ENCODE measurements at regions not wholly inside any gene's neighbourhood (a gene's known extent, or its start where the extent isn't known, plus 50 kb on each side); places are given as distances from the start of the nearest gene placed in this dataset.

GRCh38 chr11:91241226-91241625 is 983.4 kb upstream of the FAT3 start:
- H4K91ac ChIP-seq (ENCODE audit: low read depth, low read length, poor library complexity), result no peak overlapping the region
- no peak overlapping the region for H3K23ac ChIP-seq (ENCODE audit: low read depth, low read length, poor library complexity)
- H3K4me3 ChIP-seq (ENCODE audit: low read length in 2 of 2), result no peak overlapping the region
- H2BK12ac ChIP-seq (ENCODE audit: low read length), result no peak overlapping the region
- H3K4ac ChIP-seq (ENCODE audit: low read length), result no peak overlapping the region
- H2BK5ac ChIP-seq (ENCODE audit: low read length), result no peak overlapping the region
- no CpG with 5 or more reads among the region's 3 CpGs for WGBS, 2 donors (ENCODE audit: extremely low coverage in 2 of 2, insufficient read length in 2 of 2, insufficient replicate concordance in 1 of 2)
- no peak overlapping the region for H3K18ac ChIP-seq (ENCODE audit: low read length)
- no peaks in the 10 kb centered on the region for H3K36me3 ChIP-seq (replicated peaks in 1 of 2; ENCODE audit: control insufficient read depth in 2 of 2, insufficient read depth in 2 of 2, low read length in 2 of 2)
- no peak overlapping the region for H3K14ac ChIP-seq (ENCODE audit: low read length)
- H3K9me3 ChIP-seq (replicated peaks in 1 of 2; ENCODE audit: control insufficient read depth in 2 of 2, insufficient read depth in 1 of 2, low read depth in 1 of 2, low read length in 2 of 2), result no peaks in the 10 kb centered on the region
- no peaks in the 10 kb centered on the region for H3K79me1 ChIP-seq (ENCODE audit: low read depth, low read length)
- no peak overlapping the region for H2BK15ac ChIP-seq (ENCODE audit: low read length)
- H4K8ac ChIP-seq (ENCODE audit: low read depth, low read length), result no peak overlapping the region
- H3K9ac ChIP-seq (ENCODE audit: low read depth, low read length, poor library complexity), result no peak overlapping the region
- no peak overlapping the region for H3K4me2 ChIP-seq (ENCODE audit: insufficient read depth, low read length, poor library complexity, severe bottlenecking)
- no peak overlapping the region for H2AK5ac ChIP-seq (ENCODE audit: low read depth, low read length)
- H2AFZ ChIP-seq (ENCODE audit: low read length), result no peak overlapping the region
- no peaks in the 10 kb centered on the region for H3K4me1 ChIP-seq (ENCODE audit: control insufficient read depth in 2 of 2, insufficient read depth in 1 of 2, low read depth in 1 of 2, low read length in 2 of 2)
- no peak overlapping the region for H2BK120ac ChIP-seq (ENCODE audit: low read depth, low read length)
- no peaks in the 10 kb centered on the region for H3K27me3 ChIP-seq (ENCODE audit: control insufficient read depth in 3 of 3, insufficient read depth in 3 of 3, low read depth in 1 of 3, low read length in 3 of 3)
- DNase-seq (ENCODE audit: low spot score), result no peak
- H3K27ac ChIP-seq (replicated peaks; ENCODE audit: low read length), result no peak overlapping the region

- Histone ChIP-seq H4K8ac (ENCODE audit: low read depth, low read length) (no peak overlapping the region), H3K27ac (replicated peaks; ENCODE audit: low read length) (no peak overlapping the region), H3K79me1 (ENCODE audit: low read depth, low read length) (no peaks in the 10 kb centered on the region), H2BK120ac (ENCODE audit: low read depth, low read length) (no peak overlapping the region), H3K14ac (ENCODE audit: low read length) (no peak overlapping the region), H2AK5ac (ENCODE audit: low read depth, low read length) (no peak overlapping the region), H2BK12ac (ENCODE audit: low read length) (no peak overlapping the region), H4K91ac (ENCODE audit: low read depth, low read length, poor library complexity) (no peak overlapping the region), H3K4me2 (ENCODE audit: insufficient read depth, low read length, poor library complexity, severe bottlenecking) (no peak overlapping the region), H3K18ac (ENCODE audit: low read length) (no peak overlapping the region), H3K9me3 (replicated peaks in 1 of 2; ENCODE audit: control insufficient read depth in 2 of 2, insufficient read depth in 1 of 2, low read depth in 1 of 2, low read length in 2 of 2) (no peaks in the 10 kb centered on the region), H3K4ac (ENCODE audit: low read length) (no peak overlapping the region), H3K36me3 (replicated peaks in 1 of 2; ENCODE audit: control insufficient read depth in 2 of 2, insufficient read depth in 2 of 2, low read length in 2 of 2) (no peaks in the 10 kb centered on the region), H3K4me1 (ENCODE audit: control insufficient read depth in 2 of 2, insufficient read depth in 1 of 2, low read depth in 1 of 2, low read length in 2 of 2) (no peaks in the 10 kb centered on the region), H2BK5ac (ENCODE audit: low read length) (no peak overlapping the region), H3K27me3 (ENCODE audit: control insufficient read depth in 3 of 3, insufficient read depth in 3 of 3, low read depth in 1 of 3, low read length in 3 of 3) (no peaks in the 10 kb centered on the region), H3K23ac (ENCODE audit: low read depth, low read length, poor library complexity) (no peak overlapping the region), H3K9ac (ENCODE audit: low read depth, low read length, poor library complexity) (no peak overlapping the region), H2BK15ac (ENCODE audit: low read length) (no peak overlapping the region), H2AFZ (ENCODE audit: low read length) (no peak overlapping the region), H3K4me3 (ENCODE audit: low read length in 2 of 2) (no peak overlapping the region)
- DNase-seq (ENCODE audit: low spot score), result no peak
- no CpG with 5 or more reads among the region's 2 CpGs for WGBS, 2 donors (ENCODE audit: extremely low coverage in 2 of 2, insufficient read length in 2 of 2, insufficient replicate concordance in 1 of 2)
These were observed 985.3 kb upstream of the FAT3 start for GRCh38 chr11:91239359-91239758.

- Histone ChIP-seq H3K36me3 (replicated peaks in 1 of 2; ENCODE audit: control insufficient read depth in 2 of 2, insufficient read depth in 2 of 2, low read length in 2 of 2) (no peaks in the 10 kb centered on the region), H3K4me3 (ENCODE audit: low read length in 2 of 2) (no peak overlapping the region), H3K9me3 (replicated peaks in 1 of 2; ENCODE audit: control insufficient read depth in 2 of 2, insufficient read depth in 1 of 2, low read depth in 1 of 2, low read length in 2 of 2) (no peaks in the 10 kb centered on the region), H3K4ac (ENCODE audit: low read length) (no peak overlapping the region), H2BK120ac (ENCODE audit: low read depth, low read length) (no peak overlapping the region), H4K91ac (ENCODE audit: low read depth, low read length, poor library complexity) (no peak overlapping the region), H2BK15ac (ENCODE audit: low read length) (no peak overlapping the region), H2AFZ (ENCODE audit: low read length) (no peak overlapping the region), H3K14ac (ENCODE audit: low read length) (no peak overlapping the region), H3K9ac (ENCODE audit: low read depth, low read length, poor library complexity) (no peak overlapping the region), H2BK5ac (ENCODE audit: low read length) (no peak overlapping the region), H4K8ac (ENCODE audit: low read depth, low read length) (no peak overlapping the region), H3K4me2 (ENCODE audit: insufficient read depth, low read length, poor library complexity, severe bottlenecking) (no peak overlapping the region), H2BK12ac (ENCODE audit: low read length) (no peak overlapping the region), H3K27me3 (ENCODE audit: control insufficient read depth in 3 of 3, insufficient read depth in 3 of 3, low read depth in 1 of 3, low read length in 3 of 3) (no peaks in the 10 kb centered on the region), H3K79me1 (ENCODE audit: low read depth, low read length) (no peaks in the 10 kb centered on the region), H3K18ac (ENCODE audit: low read length) (no peak overlapping the region), H2AK5ac (ENCODE audit: low read depth, low read length) (no peak overlapping the region), H3K23ac (ENCODE audit: low read depth, low read length, poor library complexity) (no peak overlapping the region), H3K27ac (replicated peaks; ENCODE audit: low read length) (no peak overlapping the region), H3K4me1 (ENCODE audit: control insufficient read depth in 2 of 2, insufficient read depth in 1 of 2, low read depth in 1 of 2, low read length in 2 of 2) (no peaks in the 10 kb centered on the region)
- WGBS, 2 donors (ENCODE audit: extremely low coverage in 2 of 2, insufficient read length in 2 of 2, insufficient replicate concordance in 1 of 2), result no CpG with 5 or more reads among the region's 4 CpGs
- DNase-seq (ENCODE audit: low spot score), result no peak
These were observed 993.4 kb upstream of the FAT3 start for GRCh38 chr11:91231226-91231625.

- Histone ChIP-seq H4K8ac (ENCODE audit: low read depth, low read length) (no peak overlapping the region), H3K4me2 (ENCODE audit: insufficient read depth, low read length, poor library complexity, severe bottlenecking) (no peak overlapping the region), H3K4me3 (ENCODE audit: low read length in 2 of 2) (no peak overlapping the region), H3K27ac (replicated peaks; ENCODE audit: low read length) (no peak overlapping the region), H4K91ac (ENCODE audit: low read depth, low read length, poor library complexity) (no peak overlapping the region), H2AK5ac (ENCODE audit: low read depth, low read length) (no peak overlapping the region), H3K4ac (ENCODE audit: low read length) (no peak overlapping the region), H3K27me3 (ENCODE audit: control insufficient read depth in 3 of 3, insufficient read depth in 3 of 3, low read depth in 1 of 3, low read length in 3 of 3) (no peaks in the 10 kb centered on the region), H3K18ac (ENCODE audit: low read length) (no peak overlapping the region), H2BK15ac (ENCODE audit: low read length) (no peak overlapping the region), H3K23ac (ENCODE audit: low read depth, low read length, poor library complexity) (no peak overlapping the region), H3K36me3 (replicated peaks in 1 of 2; ENCODE audit: control insufficient read depth in 2 of 2, insufficient read depth in 2 of 2, low read length in 2 of 2) (no peaks in the 10 kb centered on the region), H3K79me1 (ENCODE audit: low read depth, low read length) (no peaks in the 10 kb centered on the region), H2BK120ac (ENCODE audit: low read depth, low read length) (no peak overlapping the region), H3K9me3 (replicated peaks in 1 of 2; ENCODE audit: control insufficient read depth in 2 of 2, insufficient read depth in 1 of 2, low read depth in 1 of 2, low read length in 2 of 2) (no peaks in the 10 kb centered on the region), H2AFZ (ENCODE audit: low read length) (no peak overlapping the region), H3K14ac (ENCODE audit: low read length) (no peak overlapping the region), H3K9ac (ENCODE audit: low read depth, low read length, poor library complexity) (no peak overlapping the region), H3K4me1 (ENCODE audit: control insufficient read depth in 2 of 2, insufficient read depth in 1 of 2, low read depth in 1 of 2, low read length in 2 of 2) (no peaks in the 10 kb centered on the region), H2BK12ac (ENCODE audit: low read length) (no peak overlapping the region), H2BK5ac (ENCODE audit: low read length) (no peak overlapping the region)
- no peak for DNase-seq (ENCODE audit: low spot score)
These were observed 994.0 kb upstream of the FAT3 start for GRCh38 chr11:91230647-91231046.
